HG03378 (cell line): ENCODE measurements at regions not wholly inside any gene's neighbourhood (a gene's known extent, or its start where the extent isn't known, plus 50 kb on each side); places are given as distances from the start of the nearest gene placed in this dataset.
A peak's percentile ranks its signal among the peaks of the same experiment; 100 is the strongest.

Experiments
- ATAC-seq: cut with Tn5 transposase; IDR thresholded peaks from one replicate; pipeline ENCODE4 v1.9.1; 2021; ENCODE audit warnings: mild to moderate bottlenecking, moderate library complexity; ENCODE audit not compliant: unreplicated experiment

DNA sequence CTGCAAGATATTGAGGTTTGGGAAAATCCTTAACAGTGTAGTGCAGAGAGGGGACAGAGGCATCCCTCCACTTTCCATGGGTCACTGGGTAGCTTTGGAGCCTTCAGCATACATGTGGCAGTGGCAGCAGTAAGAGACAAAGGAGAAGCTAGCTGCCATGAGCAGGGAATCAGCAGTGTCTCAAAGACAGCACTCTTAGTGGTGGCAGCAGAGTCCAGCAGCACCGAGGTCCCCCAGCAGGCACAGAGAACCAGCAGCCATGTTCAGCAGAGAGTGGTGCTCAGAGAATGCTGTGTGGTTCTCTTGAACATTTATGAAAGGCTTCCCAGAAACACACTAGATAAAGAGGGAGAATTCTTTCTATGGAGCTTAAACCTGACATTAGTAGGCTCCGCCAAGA lies 308.5 kb downstream of the CENPC start:
- ATAC-seq = no peak

DNA sequence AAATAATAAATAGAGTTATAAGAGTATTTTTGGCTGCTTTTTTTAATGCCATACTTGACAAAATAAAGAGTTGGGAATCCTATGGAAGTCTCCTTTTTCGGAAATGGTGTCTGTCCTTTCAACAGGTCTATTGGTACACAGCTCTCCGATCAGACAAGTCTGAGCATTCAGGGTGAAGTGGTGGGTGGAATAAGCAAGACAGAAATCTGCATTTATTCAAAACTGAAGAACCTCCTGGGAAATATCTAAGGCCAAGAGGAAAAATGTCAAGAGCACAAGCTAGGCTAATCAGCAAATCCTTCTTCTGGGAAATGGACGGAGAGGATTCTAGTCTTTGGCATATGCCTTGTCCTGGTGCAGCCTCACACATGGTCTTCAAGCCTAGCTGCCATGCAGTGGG lies 309.0 kb downstream of the CENPC start:
- no peak for ATAC-seq

DNA sequence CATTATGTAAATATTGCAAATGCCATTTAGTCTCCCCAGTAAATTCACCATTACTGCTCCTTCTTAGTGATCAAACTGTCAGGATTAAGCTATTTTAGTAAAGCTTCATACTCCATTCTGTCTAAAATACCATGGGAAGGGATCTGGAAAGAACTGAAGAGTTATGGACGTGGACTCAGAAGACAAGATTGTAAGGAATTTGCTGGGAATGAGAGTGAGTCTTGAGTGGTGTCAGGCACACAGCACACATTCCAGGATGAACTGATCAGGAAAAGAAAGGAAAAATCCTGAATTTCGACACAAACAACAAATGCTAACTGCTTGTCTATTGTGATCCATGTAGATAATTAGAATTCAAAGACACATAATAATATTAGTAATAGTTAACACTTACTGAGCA lies 311.0 kb downstream of the CENPC start:
- no peak for ATAC-seq

DNA sequence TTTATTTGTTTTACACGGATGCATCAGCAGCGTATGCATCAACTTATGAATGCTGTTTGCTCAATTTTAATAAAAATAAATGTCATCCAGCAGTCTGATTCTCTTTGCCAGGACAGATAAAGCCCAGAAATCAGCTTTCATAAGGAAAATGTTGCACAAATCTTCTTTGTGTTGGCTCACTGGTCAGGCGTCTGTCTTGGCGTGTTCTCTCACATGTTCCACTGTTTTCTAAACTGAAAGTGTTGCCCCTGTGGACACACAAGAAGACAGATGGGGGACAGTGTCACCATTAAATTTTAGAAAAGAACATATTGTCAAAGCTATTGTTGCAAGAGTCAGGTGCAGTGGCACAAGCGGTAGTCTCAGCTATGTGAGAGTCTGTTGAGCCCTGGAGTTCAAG lies 316.2 kb downstream of the CENPC start:
- no peak for ATAC-seq

DNA sequence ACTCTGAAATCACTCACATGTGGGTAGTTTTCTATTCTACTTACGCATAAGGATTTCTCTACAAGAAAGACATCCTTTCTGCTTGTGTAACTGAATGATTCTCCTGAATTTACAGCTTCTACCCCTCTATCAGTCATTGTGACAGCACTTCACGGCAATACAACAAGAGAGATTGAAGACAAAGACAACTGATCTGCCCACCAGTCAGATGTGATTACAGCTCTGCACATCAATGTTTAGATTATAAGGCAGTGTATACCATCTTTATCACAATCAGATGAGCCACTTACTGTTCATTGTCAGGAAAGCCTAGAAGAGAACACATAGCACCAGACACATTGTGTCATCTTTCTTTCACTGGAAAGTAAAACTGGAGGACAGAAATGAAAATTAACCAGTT lies 324.4 kb downstream of the CENPC start:
- ATAC-seq = no peak

DNA sequence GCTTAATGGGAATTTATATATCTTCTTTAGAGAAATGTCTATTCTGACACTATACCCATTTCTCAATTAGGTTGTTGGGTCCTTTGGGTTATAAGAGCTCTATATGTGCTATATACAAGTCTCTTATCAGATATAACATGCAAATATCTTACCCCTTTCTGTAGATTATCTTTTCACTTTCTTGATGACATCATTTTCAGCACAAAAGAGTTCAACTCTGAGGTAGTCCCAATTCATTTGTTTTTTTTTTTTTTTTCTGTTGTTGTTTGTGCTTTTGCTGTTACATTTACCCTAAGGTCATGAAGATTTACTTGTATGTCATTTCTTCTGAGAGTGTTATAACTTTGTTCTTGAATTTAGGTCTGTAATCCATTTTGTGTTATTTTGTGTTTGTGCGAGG lies 326.4 kb downstream of the CENPC start:
- ATAC-seq = no peak

DNA sequence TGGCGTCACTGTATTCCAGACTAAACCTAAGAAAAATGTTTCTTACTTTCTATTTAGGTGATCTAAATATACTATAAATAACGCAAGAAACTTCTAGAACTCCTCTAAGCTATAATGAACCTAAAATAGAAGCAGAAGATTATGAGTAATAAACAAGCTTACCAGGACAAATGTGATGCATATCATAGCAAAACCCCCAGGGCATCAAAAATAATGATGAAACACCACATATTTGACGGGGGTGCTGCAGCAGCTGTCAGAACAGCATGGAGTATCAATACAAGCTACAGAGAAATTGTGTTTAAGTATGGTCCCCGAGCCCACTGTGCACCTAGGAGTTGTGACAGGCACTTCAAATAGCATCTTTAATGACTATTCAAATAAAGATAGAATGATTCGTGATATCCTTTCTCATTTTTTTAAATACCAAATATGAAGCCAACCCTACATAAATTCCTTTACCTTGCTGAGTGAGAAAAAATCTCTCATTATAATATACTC lies 337.3 kb downstream of the CENPC start:
- no peak for ATAC-seq

DNA sequence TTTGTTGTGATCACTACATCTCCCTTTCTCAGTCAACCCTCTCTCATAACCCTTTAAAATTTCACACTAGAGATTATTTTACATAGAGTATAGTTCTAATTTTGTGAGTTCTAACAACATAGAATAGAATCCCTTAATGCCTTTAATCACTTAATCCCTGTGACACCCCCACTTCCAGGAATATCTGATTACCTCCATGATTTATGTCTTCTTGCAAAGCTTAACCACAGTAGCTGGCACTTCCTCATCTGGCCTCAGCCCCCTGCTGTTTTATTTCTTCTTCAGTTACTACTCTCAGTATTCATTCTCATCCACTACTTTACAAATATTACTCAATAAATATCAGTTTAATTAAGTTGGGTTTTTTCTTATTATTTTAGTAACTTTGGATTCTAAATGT lies 340.9 kb downstream of the CENPC start:
- no peak for ATAC-seq

DNA sequence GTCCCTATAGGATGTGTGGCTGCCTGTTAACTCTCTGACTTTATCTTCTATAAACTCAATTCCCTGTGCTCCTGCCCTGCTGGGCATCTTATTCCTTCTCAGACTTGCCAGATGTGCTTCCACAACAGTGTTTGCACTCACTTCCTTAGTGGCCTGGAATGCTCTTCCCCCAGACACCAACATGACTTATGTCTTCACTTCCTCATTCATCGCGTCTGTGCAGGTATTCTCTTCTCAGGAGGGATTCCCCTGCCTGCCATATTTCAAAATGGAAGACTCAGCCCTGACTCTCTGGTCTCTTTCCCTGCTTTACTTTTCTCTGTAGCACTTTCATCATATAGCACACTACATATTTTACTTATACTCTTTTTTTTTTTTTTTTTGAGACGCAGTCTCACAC lies 344.0 kb downstream of the CENPC start:
- no peak for ATAC-seq

DNA sequence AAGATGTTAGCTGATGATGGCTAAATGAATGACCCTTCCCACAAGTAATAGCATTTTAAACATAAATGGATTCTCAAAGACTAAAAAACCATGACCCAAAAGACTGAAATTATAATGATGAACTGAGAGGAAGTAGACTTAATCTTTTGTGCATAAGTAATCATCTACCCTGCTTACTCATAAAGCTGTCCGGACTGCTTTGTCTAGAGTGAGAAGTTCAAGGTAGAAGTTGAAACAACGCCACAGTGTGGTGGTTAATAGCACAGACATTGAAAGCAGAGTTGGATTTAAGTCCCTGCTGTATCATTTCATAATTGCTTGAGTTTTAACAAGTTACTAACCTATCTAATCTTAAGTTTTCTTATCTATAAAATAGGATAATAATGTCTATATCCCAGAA lies 346.6 kb downstream of the CENPC start:
- no peak for ATAC-seq

DNA sequence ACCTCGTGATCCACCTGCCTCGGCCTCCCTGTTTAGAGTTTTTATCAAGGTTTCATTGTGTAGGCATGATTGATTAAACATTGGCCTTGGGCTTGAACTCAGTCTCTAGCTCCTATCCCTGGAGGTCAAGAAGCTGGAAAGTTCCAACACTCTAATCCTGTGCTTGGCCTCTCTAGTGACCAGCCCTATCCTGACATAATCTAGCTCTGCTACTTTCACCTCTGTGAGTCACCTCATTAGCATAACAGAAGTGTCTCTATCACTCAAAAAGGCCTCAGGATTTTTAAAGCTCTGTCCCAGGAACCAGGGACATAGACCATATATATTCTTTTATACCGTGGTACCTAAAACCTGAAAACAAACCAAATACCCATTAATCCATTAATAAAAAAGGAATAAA lies 377.5 kb downstream of the CENPC start:
- ATAC-seq = no peak

DNA sequence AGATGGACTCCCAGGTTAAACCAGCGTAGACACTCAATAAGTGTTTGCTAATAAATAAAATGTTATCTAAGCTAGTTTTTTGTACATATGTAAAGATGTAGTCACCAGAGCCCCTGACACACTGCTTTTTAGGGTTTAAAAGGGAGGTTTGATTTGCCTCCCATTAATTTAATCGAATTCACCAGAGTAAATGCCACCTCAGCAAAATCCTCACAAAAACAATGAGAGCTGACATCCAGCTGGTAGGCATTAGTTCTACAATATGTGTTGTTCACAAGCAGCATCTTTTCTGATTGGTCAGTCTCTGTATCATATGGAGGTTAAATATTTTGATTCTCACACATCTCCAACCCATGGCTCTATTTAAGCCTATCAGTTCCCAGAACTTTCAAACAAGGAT lies 382.6 kb downstream of the CENPC start:
- no peak for ATAC-seq

DNA sequence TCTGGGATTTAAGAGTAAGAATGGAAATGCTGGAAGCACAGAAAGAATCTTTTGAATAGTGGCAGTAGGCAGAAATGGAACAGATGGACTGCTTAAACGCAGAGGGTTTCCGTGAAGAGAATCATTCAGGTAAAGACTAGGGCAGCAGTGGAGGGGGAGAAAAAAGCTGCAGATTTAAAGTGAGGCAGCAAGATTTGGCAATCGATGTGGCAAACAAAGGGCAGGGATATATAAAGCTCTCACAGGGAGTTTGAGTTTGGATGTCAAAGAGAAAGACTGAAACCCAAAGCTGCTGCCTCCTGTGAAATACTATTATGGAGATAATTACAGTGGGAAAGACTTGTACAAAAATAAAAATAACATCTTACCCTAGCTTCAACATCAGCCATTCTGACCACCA lies 384.0 kb downstream of the CENPC start:
- no peak for ATAC-seq

DNA sequence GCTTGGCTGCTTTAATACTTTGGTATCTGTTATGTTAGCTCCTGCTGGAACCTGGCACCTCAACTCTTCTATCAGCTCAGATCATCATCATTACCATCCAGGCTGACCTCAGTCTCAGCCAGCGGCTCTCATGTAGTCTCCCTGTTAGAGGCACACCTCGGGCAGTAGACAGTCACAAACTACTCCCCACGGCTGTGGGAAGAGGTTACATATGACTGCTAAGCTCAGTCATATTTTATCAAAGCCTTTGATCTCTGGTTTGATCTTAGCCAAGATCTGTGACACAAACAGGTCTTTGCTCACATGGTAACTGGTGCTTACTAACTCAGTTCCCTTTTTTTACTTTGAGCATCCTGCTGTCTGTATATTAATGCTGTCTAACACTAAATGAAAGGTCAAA lies 384.9 kb downstream of the CENPC start:
- ATAC-seq = peak; percentile 55

DNA sequence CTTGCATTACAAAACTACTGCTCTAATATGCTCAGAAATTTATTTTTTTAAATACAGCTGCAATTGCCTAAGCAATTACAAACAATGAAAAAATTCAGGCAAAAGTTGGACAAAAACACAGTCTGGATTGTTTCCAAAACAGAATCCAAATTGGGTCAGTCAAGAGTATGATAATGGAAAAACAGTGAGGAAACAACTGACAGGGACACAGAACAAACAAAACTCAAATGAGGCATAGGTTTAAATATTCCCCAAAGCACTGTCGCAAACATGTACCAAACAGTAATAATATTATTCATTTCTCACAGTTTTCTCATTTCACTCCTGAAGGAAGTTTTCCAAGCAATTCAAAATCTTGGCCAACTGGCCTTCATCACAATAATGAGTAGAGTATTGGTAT lies 386.6 kb downstream of the CENPC start:
- ATAC-seq = no peak

DNA sequence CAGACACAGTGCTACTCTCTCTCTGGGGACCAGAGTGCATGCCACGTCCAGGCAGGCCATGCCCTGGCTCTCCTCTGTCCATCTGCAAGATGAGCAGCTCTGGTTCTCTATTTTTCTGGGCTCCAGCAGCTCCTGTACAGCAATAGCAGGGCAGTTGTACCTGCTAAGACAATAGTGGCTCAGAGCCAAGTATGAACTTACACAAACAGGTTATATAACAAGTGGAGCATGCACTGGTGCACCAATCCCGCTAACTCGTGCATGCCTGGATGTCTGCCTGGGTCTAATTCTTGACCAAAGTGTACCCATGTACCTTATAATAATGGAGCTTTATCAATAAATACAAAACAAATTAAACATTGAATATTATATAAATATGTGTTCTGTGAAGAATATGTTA lies 392.3 kb downstream of the CENPC start:
- ATAC-seq = no peak

DNA sequence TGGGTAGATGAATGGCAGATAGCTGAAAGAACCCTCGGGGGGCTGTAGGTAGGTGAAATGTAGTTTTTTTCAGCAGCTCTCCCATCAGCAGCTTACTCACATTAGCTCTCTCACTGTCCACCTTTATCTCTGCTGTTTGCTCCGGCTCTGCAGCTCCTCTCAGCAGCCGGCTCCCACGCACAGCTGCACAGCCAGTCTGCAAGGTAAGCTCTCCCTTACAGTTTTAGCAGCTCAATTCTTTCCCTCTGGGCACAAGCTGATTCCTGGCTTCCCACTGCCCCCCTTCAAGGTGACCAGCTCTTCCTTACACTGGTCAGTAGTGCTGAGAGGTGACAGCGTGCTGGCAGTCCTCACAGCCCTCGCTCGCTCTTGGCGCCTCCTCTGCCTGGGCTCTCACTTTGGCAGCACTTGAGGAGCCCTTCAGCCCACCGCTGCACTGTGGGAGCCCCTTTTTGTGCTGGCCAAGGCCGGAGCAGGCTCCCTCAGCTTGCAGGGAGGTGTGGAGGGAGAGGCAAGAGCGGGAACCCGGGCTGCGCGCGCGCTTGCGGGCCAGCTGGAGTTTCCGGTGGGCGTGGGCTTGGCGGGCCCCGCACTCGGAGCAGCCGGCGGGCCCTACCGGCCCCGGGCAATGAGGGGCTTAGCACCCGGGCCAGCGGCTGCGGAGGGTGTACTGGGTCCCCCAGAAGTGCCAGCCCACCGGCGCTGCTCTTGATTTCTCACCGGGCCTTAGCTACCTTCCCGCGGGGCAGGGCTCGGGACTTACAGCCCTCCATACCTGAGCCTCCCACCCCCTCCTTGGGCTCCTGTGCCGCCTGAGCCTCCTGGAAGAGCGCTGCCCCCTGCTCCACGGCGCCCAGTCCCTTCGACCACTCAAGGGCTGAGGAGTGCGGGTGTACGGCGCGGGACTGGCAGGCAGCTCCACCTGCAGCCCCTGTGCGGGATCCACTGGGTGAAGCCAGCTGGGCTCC lies 393.6 kb downstream of the CENPC start:
- no peak for ATAC-seq

DNA sequence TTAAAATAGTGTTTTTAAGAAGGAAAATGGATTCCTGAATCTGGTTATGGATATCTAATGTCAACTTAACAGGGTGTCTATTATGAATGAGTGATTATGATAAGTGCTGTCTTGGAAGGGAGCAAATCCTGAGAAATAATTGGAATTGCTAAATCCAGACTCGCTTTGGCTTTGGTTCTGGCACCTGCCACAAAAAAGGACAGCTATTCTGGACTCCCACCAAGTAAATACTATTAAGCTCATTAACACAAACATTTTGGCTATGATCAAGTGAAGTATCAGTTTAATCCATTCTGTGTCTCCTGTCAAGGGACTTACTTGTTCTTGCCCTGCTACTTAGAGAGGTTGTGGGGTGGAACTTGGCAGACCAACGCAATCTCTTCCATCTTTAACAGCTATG lies 403.7 kb downstream of the CENPC start:
- ATAC-seq = no peak

DNA sequence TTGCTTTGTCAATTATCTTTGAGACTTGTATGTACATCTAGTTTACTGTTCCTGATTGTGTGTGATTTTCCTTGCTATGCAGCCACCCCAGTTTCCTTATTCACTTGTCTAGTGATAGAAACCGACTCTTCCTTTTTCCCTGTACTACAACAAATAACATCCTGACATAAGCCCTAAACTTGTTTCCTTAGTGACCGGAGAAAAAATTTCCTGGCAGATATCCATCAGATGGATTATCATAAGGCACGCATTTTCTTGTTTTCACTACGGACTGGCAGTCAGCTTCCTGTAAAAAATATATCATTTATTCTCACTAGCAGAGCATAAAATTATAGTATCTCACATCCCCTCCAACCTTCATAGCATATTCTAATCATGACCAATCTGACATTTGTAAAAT lies 410.7 kb downstream of the CENPC start:
- ATAC-seq = no peak

DNA sequence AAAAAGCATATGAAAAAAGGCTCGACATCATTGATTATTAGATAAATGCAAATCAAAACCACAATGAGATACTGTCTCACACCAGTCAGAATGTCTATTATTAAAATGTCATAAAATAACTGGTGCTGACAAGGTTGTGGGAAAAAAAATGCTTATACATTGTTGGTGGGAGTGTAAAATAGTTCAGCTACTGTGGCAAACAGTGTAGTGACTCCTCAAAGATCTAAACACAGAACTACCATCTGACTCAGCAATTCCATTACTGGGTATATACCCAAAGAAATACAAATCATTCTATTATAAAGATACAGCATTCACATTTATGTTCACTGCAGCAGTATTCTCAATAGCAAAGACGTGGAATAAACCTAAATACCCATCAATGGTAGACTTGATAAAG lies 412.1 kb downstream of the CENPC start:
- ATAC-seq = no peak

DNA sequence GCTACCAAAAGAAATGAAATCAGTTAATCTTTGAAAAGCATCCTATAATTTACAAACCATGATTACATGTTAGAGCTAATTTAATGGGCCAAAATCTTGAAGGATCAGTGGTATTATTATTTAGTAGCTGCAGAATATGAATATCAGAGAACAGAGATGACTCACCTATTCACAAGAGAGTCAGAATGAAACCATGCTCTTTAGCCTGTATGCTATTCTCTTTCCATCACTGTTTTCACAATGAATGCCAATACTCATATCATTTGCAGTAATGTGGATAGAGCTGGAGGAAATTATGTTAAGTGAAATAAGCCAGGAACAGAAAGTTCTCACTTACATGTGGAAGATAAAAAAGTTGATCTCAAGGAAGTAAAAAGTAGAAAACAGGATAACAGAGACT lies 414.1 kb downstream of the CENPC start:
- peak; percentile 97 for ATAC-seq

DNA sequence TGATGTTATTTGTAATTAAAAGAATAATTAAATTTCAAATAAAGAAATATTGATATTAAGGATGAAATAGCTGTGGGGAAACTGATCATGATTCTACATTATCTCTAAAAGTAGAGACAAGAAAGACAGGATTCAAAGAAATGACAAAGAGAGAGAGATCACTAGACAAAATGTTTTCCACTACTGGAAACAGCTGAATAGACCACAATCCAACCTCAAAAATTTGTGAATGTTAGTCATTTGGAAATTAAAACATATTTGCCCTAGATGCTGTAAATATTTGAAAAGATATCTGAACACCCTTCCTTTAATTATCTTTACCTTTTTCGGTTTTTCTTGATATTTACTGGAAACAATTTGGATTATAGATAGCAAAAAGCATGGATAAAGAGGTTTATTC lies 414.9 kb downstream of the CENPC start:
- no peak for ATAC-seq

DNA sequence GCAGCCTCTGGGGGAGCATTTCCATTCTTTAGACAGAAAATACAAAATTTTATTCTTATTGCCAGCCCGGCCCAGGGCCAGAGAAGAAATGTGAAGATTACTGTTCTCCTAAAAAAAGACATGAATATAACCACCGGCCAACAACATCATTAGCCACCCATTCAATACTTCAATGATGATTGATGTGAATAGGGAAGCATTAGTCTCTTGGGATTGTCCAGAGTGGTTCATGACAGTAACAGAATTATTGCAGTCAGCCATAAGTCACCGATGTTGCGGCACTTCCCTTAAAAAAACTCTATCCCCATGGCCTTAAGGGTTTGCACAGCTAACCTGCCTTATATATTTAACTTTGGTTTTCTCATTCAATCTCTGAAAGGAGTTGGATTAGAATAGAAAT lies 418.7 kb downstream of the CENPC start:
- ATAC-seq = no peak
